Omental fat pad (tissue), 3 donors: ENCODE measurements at regions not wholly inside any gene's neighbourhood (a gene's known extent, or its start where the extent isn't known, plus 50 kb on each side); places are given as distances from the start of the nearest gene placed in this dataset.

Source experiments
- ATAC-seq: fragments of 150-250 bp; one replicate; pipeline ENCODE4 v1.9.1; 2016; ENCODE audit warnings: mild to moderate bottlenecking, moderate library complexity; ENCODE audit not compliant: low FRiP score
- DNase-seq: peaks from one replicate; pipeline ENCODE4 v3.0.0-alpha.2; 2019; ENCODE audit warnings: low spot score
- CTCF ChIP-seq, 3 donors: fragments of 450-650 bp; IDR thresholded peaks; one replicate each; pipeline ENCODE4 v1.5.1; 2016 to 2017; ENCODE audit warnings: antibody characterized with exemption in 3 of 3, mild to moderate bottlenecking in 3 of 3, moderate library complexity in 2 of 3

DNA sequence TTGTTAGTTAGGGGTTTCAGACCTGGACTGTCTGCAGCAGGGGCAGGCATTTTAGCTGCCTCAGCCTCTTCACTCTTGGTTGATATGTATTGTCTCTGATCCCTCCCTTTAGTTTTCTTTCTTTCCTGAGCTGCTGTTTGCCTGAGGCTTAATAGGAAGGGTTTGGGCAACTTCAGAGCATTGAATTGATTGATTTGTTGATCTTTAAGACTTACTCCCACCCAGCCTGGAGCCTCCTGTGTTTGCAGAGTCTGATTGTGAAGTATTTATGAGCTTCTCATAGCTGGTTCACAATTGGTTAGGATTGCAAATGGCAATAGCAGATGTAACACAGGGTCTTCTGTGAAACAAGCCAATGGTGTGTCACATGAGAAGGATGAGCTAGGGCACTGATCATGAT is 671.8 kb upstream of the SEMA6A start:
- TF ChIP-seq CTCF (IDR thresholded peaks at IDR 0.05), result no peak
- DNase-seq (no peak), ATAC-seq (no peak)

GRCh38 chr5:117245130-117245529 is 670.5 kb upstream of the SEMA6A start:
- DNase-seq, result no peak
- no peak for TF ChIP-seq CTCF (IDR thresholded peaks at IDR 0.05)
- ATAC-seq, result no peak

DNA sequence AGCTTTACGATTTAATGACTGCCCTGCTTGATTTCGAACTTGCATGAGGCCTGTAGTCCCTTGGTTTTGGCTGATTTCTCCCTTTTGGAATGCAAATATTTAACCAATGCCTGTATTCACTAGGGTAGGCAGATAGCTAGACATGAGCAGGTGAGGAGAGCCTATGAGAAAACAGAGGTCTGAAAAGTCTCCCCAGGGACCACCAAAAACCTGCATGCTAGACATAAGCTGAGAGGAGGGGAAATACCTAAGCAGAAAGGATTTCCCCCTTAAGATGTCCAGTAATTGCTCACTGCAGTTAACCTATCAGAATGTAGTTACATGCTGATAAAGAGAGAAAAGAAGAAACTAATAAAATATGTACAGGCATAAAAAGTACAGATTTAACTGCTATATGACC is 667.4 kb upstream of the SEMA6A start:
- ATAC-seq (no peak), DNase-seq (no peak)
- TF ChIP-seq CTCF (IDR thresholded peaks at IDR 0.05), result no peak

- ATAC-seq (no peak), DNase-seq (no peak)
- TF ChIP-seq CTCF (IDR thresholded peaks at IDR 0.05), result no peak
Measured at GRCh38 chr5:117236941-117237340, 662.3 kb upstream of the SEMA6A start.

- DNase-seq (no peak), ATAC-seq (no peak)
- no peak for TF ChIP-seq CTCF (IDR thresholded peaks at IDR 0.05)
Measured at GRCh38 chr5:117235786-117236185, 661.2 kb upstream of the SEMA6A start.

GRCh38 chr5:117230375-117230774 is 655.8 kb upstream of the SEMA6A start:
- no peak for TF ChIP-seq CTCF (IDR thresholded peaks at IDR 0.05)
- DNase-seq (no peak), ATAC-seq (no peak)

- no peak for TF ChIP-seq CTCF (IDR thresholded peaks at IDR 0.05)
- DNase-seq, result no peak
- no peak for ATAC-seq
Measured at GRCh38 chr5:117220730-117221129, 646.1 kb upstream of the SEMA6A start.
